Gastroesophageal sphincter (tissue), 4 donors: ENCODE measurements at regions not wholly inside any gene's neighbourhood (a gene's known extent, or its start where the extent isn't known, plus 50 kb on each side); places are given as distances from the start of the nearest gene placed in this dataset.

ENCODE experiments used
- ATAC-seq: fragments of 150-250 bp; one replicate; pipeline ENCODE4 v1.9.1; 2016; ENCODE audit warnings: mild to moderate bottlenecking, moderate library complexity
- H3K27ac ChIP-seq, 4 donors: fragments of 200-600 bp; sonication (generic) in 3 of 4; 1 replicate in 3 of 4; 2 replicates in 1 of 4; pipeline ENCODE4 v1.5.1; 2016 to 2019
- H3K27me3 ChIP-seq: fragments of 200-600 bp; sonication (generic); one replicate; pipeline ENCODE4 v1.5.1; 2019
- H3K36me3 ChIP-seq, 2 donors: fragments of 200-600 bp; sonication (generic); one replicate each; pipeline ENCODE4 v1.5.1; 2019; ENCODE audit warnings: control low read depth in 1 of 2
- H3K4me1 ChIP-seq, 3 donors: fragments of 200-600 bp; sonication (generic); 1 replicate in 2 of 3; 2 replicates in 1 of 3; pipeline ENCODE4 v1.5.1; 2016 to 2019; ENCODE audit warnings: control low read depth in 2 of 3
- H3K4me3 ChIP-seq, 2 donors: fragments of 200-600 bp; sonication (generic); one replicate each; pipeline ENCODE4 v1.5.1; 2019; ENCODE audit warnings: mild to moderate bottlenecking in 1 of 2, moderate library complexity in 1 of 2
- H3K9me3 ChIP-seq, 3 donors: fragments of 200-600 bp; sonication (generic); one replicate each; pipeline ENCODE4 v1.5.1; 2017 to 2019; ENCODE audit warnings: control low read depth in 2 of 3
- EP300 ChIP-seq: sonication (generic); formaldehyde crosslinking; IDR thresholded peaks from one replicate; pipeline ENCODE4 v1.6.1; 2017; ENCODE audit warnings: antibody characterized with exemption, mild to moderate bottlenecking
- POLR2A ChIP-seq, 2 donors: fragments of 450-650 bp; IDR thresholded peaks; one replicate each; pipeline ENCODE4 v1.6.1; 2017; ENCODE audit warnings: antibody characterized with exemption in 2 of 2, mild to moderate bottlenecking in 2 of 2, moderate library complexity in 1 of 2
- POLR2AphosphoS5 ChIP-seq: sonication (generic); formaldehyde crosslinking; IDR thresholded peaks from one replicate; pipeline ENCODE4 v1.6.1; 2017; ENCODE audit warnings: antibody characterized with exemption
- WGBS, 2 donors: methylation state at CpG; one replicate each; pipeline ENCODE4 v1.1.5; 2018; ENCODE audit warnings: low coverage in 1 of 2; 5-methylcytosine and 5-hydroxymethylcytosine counted together
- TF ChIP-seq, protein P1 (sequence below), 4 experiments: fragments of 200-600 bp in 2 of 4; fragments of 450-650 bp in 2 of 4; sonication (generic) in 1 of 4; IDR thresholded peaks; one replicate each; pipeline ENCODE4 v1.5.1; 2017 to 2019; ENCODE audit warnings: antibody characterized with exemption in 4 of 4, mild to moderate bottlenecking in 2 of 4, moderate library complexity in 2 of 4

DNA sequence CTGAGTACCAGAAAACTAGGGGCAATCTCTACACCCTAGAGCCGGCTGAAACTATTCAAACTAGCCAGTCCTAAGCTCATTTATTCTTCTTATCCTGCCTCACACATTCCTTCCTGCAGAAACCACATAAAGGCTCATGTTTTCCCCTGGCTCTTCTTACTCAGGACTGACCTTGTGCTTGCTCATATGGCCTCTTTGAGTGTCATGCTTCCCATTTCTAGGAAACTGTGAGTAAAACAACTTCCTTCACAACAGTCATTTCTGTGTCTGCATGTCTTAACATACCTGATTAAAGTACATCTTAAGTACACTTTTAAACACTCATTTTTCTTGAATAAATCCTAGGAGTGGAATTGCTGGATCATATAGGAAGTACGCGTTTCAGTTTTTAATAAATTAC, 52.3 kb upstream of the KIAA1217 start:
- Histone ChIP-seq H3K36me3 (no peaks in the 10 kb centered on the region), H3K9me3 (peaks cover 0 to 21% (median 0%) of the 10 kb centered on the region in 3 donors), H3K4me1 (no peaks in the 10 kb centered on the region), H3K27ac (no peak overlapping the region), H3K27me3 (no peaks in the 10 kb centered on the region), H3K4me3 (no peak overlapping the region)
- 84 to 90% methylated on average over 2 to 3 of the region's 3 CpGs for WGBS, 2 donors
- no peak for ATAC-seq
- no peak for TF ChIP-seq EP300
- TF ChIP-seq, protein P1, sequence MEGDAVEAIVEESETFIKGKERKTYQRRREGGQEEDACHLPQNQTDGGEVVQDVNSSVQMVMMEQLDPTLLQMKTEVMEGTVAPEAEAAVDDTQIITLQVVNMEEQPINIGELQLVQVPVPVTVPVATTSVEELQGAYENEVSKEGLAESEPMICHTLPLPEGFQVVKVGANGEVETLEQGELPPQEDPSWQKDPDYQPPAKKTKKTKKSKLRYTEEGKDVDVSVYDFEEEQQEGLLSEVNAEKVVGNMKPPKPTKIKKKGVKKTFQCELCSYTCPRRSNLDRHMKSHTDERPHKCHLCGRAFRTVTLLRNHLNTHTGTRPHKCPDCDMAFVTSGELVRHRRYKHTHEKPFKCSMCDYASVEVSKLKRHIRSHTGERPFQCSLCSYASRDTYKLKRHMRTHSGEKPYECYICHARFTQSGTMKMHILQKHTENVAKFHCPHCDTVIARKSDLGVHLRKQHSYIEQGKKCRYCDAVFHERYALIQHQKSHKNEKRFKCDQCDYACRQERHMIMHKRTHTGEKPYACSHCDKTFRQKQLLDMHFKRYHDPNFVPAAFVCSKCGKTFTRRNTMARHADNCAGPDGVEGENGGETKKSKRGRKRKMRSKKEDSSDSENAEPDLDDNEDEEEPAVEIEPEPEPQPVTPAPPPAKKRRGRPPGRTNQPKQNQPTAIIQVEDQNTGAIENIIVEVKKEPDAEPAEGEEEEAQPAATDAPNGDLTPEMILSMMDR (IDR thresholded peaks at IDR 0.05), result no peak
- no peak for TF ChIP-seq POLR2A (IDR thresholded peaks at IDR 0.05)
- no peak for TF ChIP-seq POLR2AphosphoS5

GRCh38 chr10:24157567-24157966, 51.4 kb upstream of the KIAA1217 start:
- no peak for ATAC-seq

More at GRCh38 chr10:24157567-24157966, 51.4 kb upstream of the KIAA1217 start:
- Histone ChIP-seq H3K36me3 (no peaks in the 10 kb centered on the region), H3K9me3 (peaks cover 0 to 21% (median 0%) of the 10 kb centered on the region in 3 donors), H3K27ac (no peak overlapping the region), H3K4me1 (no peaks in the 10 kb centered on the region), H3K4me3 (no peak overlapping the region), H3K27me3 (no peaks in the 10 kb centered on the region)
- TF ChIP-seq, protein P1 (IDR thresholded peaks at IDR 0.05), result no peak
- no peak for TF ChIP-seq EP300
- no peak for TF ChIP-seq POLR2A (IDR thresholded peaks at IDR 0.05)
- no peak for TF ChIP-seq POLR2AphosphoS5
